ENCODE measurements at regions not wholly inside any gene's neighbourhood (a gene's known extent, or its start where the extent isn't known, plus 50 kb on each side); places are given as distances from the start of the nearest gene placed in this dataset.

DNA sequence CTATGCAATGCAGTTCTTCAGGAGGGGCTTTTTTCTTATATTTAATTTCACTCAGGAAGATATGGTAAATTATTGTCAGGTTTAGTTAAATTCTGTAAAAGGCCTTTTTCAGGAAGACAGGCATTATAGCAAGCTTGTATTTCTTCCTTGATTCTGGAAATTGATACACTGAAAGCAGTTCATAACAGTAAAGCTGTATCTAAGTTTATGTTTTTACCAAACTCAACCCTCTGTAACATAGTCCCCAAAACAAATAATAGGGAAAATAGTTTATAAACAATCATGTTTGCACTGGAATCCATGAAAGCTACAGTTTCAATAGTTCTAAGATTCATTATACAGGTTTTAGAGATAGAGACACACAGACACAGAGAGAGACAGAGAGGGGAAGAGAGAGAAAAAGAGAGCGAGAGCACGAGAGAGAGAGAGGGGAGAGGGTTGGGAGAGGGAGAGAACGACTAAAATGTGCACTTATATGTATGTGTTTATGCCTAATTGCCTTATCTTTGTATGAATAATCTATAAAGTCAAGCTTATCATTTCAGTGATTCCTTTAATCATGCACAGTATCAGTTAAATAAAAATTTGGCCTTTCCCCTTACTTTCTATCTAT is 454.4 kb downstream of the RFPL4B start:
- TF ChIP-seq, protein P1, sequence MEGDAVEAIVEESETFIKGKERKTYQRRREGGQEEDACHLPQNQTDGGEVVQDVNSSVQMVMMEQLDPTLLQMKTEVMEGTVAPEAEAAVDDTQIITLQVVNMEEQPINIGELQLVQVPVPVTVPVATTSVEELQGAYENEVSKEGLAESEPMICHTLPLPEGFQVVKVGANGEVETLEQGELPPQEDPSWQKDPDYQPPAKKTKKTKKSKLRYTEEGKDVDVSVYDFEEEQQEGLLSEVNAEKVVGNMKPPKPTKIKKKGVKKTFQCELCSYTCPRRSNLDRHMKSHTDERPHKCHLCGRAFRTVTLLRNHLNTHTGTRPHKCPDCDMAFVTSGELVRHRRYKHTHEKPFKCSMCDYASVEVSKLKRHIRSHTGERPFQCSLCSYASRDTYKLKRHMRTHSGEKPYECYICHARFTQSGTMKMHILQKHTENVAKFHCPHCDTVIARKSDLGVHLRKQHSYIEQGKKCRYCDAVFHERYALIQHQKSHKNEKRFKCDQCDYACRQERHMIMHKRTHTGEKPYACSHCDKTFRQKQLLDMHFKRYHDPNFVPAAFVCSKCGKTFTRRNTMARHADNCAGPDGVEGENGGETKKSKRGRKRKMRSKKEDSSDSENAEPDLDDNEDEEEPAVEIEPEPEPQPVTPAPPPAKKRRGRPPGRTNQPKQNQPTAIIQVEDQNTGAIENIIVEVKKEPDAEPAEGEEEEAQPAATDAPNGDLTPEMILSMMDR (IDR thresholded peaks at IDR 0.05), result no peak
- TF ChIP-seq POLR2A (IDR thresholded peaks at IDR 0.05), result no peak
- no peak for TF ChIP-seq EP300 (IDR thresholded peaks at IDR 0.05)

All from ovary (tissue), 3 donors.